ENCODE measurements at regions not wholly inside any gene's neighbourhood (a gene's known extent, or its start where the extent isn't known, plus 50 kb on each side); places are given as distances from the start of the nearest gene placed in this dataset.

GRCh38 chr3:104596054-104596453 is 770.7 kb upstream of the ALCAM start:
- no peak overlapping the region for H2BK20ac ChIP-seq (ENCODE audit: low read depth, low read length, poor library complexity, severe bottlenecking)
- 0 out of 4 replicates have a peak, but pooled peaks cover 0 to 4% of the 10 kb centered on the region in 2 experiments for H3K4me1 Mint-ChIP-seq
- no peak overlapping the region for H3K56ac ChIP-seq (ENCODE audit: insufficient read length, low read depth, low read length)
- H3K27me3 Mint-ChIP-seq (ENCODE audit: low read depth): no peaks in the 10 kb centered on the region
- no peak overlapping the region for H3K4me2 ChIP-seq (ENCODE audit: insufficient read depth, insufficient read length, low read length)
- H3K79me2 ChIP-seq (ENCODE audit: insufficient read depth, low read length): no peaks in the 10 kb centered on the region
- no peak overlapping the region for H3T11ph ChIP-seq (ENCODE audit: low read length)
- H2AK5ac ChIP-seq (ENCODE audit: insufficient read length, low read length): no peak overlapping the region
- H3K79me1 ChIP-seq (ENCODE audit: insufficient read depth, low read depth, low read length, poor library complexity, severe bottlenecking): no peaks in the 10 kb centered on the region
- H3K9me3 Mint-ChIP-seq: no peaks in the 10 kb centered on the region
- no peak overlapping the region for H4K8ac ChIP-seq (replicated peaks; ENCODE audit: insufficient read length, low read depth, low read length)
- no peak overlapping the region for H3K4me3 Mint-ChIP-seq
- no peak overlapping the region for H2BK15ac ChIP-seq (ENCODE audit: low read depth, low read length)
- H4K20me1 ChIP-seq (ENCODE audit: control insufficient read depth, insufficient read depth, insufficient read length): no peaks in the 10 kb centered on the region
- no peak overlapping the region for H2BK12ac ChIP-seq (ENCODE audit: insufficient read length, low read depth, low read length)
- no peak overlapping the region for H2BK5ac ChIP-seq (ENCODE audit: insufficient read length, low read length)
- no peak overlapping the region for H4K5ac ChIP-seq (ENCODE audit: insufficient read length, low read depth, low read length)
- H3K27ac Mint-ChIP-seq: no peak overlapping the region
- H3K9ac ChIP-seq (ENCODE audit: extremely low read depth, insufficient read length, low read length): no peak overlapping the region
- no peak overlapping the region for H3K14ac ChIP-seq (ENCODE audit: insufficient read depth, low read length)
- no peaks in the 10 kb centered on the region for H3K36me3 Mint-ChIP-seq (ENCODE audit: insufficient read depth in 1 of 3, low read depth in 3 of 3)
- no peak overlapping the region for H3K27ac ChIP-seq (ENCODE audit: insufficient read length, low read depth, low read length)
- no peaks in the 10 kb centered on the region for H3K9me3 ChIP-seq (ENCODE audit: control insufficient read depth, low read depth, low read length)
- no peak overlapping the region for H4K91ac ChIP-seq (ENCODE audit: insufficient read length, low read depth, low read length)
- TF ChIP-seq CTCF (conservative IDR thresholded peaks at IDR 0.05): no peak
- H3K23me2 ChIP-seq (ENCODE audit: insufficient read length, low read depth, low read length, poor library complexity, severe bottlenecking): no peaks in the 10 kb centered on the region
- H2AFZ ChIP-seq (ENCODE audit: low read length): no peak overlapping the region
- no peak for DNase-seq
- H2BK120ac ChIP-seq (ENCODE audit: low read depth, low read length, poor library complexity, severe bottlenecking): no peak overlapping the region
- H3K4ac ChIP-seq (ENCODE audit: low read depth, low read length): no peak overlapping the region
- H3K4me1 ChIP-seq (ENCODE audit: insufficient read depth, low read length): no peaks in the 10 kb centered on the region
- no peak overlapping the region for H3K18ac ChIP-seq (ENCODE audit: insufficient read length, low read depth, low read length)
- H3K27me3 ChIP-seq (ENCODE audit: insufficient read depth, low read length): no peaks in the 10 kb centered on the region
- WGBS (ENCODE audit: extremely low coverage, insufficient read length, low lambda C conversion rate): no CpG with 5 or more reads among the region's 2 CpGs
- H3K23ac ChIP-seq (ENCODE audit: insufficient read length, low read depth, low read length): no peak overlapping the region
